ENCODE measurements at regions not wholly inside any gene's neighbourhood (a gene's known extent, or its start where the extent isn't known, plus 50 kb on each side); places are given as distances from the start of the nearest gene placed in this dataset.

DNA sequence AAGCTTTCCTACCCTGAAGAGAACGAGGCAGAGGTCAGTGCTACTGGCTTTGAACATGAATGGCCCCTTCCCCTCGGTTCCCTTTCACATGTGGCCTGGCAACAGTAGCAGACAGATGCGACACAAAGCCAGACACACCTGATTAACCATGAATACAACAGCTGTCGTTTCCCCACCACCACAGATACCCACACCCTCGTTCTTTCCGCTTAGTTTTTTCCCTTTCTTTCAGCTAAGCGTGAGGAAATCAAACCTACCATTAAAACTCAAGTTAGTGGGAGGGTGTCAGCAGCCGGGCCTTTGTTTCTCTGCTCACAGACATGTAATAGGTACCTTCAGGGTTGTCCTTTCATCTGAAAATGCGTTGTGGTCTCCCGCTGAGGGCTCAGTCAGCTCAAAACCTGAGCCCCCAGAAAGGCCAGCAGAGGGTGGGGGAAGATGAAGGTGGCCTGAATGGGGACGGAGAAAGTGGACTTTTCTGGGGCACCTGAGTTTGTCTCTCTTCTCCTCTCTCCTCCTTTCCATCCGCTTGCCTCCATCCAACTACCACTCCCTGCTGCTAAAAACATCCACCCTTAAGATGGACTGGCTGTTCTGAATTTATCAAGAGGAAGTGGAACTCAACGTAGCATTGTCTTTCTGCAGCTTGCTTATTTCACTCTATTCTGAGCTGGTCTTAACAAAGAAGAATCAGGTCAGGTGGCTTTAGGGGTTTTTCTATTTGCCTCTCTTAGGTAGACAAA, 516.6 kb upstream of the JARID2 start:
- Histone ChIP-seq H3K4me3 (ENCODE audit: low read length) (peak overlapping the region; percentile 68), H3K9me2 (replicated peaks; ENCODE audit: control insufficient read depth, low read length) (no peaks in the 10 kb centered on the region), H3K27me3 (ENCODE audit: control insufficient read depth, low read length) (no peaks in the 10 kb centered on the region), H3K9me3 (ENCODE audit: control insufficient read depth, insufficient read depth, low read length) (no peaks in the 10 kb centered on the region), H3K27ac (ENCODE audit: low read depth, low read length) (peak overlapping the region; percentile 94), H3K36me3 (ENCODE audit: control insufficient read depth, low read length) (peaks cover 12% of the 10 kb centered on the region), H3K4me2 (ENCODE audit: low read length) (peak overlapping the region; percentile 91), H4K20me1 (ENCODE audit: control insufficient read depth, insufficient read depth, low read depth, low read length) (no peaks in the 10 kb centered on the region), H3K79me2 (ENCODE audit: control insufficient read depth, low read length) (no peaks in the 10 kb centered on the region), H3K4me1 (ENCODE audit: control insufficient read depth, low read length) (peaks cover 58% of the 10 kb centered on the region), H3F3A (ENCODE audit: control insufficient read depth, insufficient read depth) (peaks cover 13% of the 10 kb centered on the region)
- TF ChIP-seq CTCF (IDR thresholded peaks at IDR 0.05; ENCODE audit: low read depth, low read length, poor library complexity, severe bottlenecking) (no peak), EZH2phosphoT487 (IDR thresholded peaks at IDR 0.05; ENCODE audit: borderline replicate concordance, low read length) (no peak)

DNA sequence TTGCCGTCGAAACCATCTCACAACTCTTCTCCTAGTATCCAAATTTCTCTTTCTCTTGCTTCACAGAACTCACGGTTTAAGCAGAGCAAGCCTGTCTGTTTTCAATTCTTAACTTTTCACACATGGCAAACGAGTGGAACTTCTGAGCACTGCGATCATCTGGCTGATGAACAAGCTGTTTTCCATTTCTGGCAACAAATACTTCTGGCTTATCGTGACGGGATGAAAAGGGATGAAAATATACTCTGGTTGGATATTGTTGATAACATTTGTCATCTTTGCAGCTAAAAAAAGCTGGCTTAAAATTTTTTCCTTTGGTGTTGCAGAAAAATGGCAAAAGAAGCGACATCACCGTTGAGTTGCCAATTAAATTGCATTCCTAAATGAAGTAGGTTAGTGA, 515.2 kb upstream of the JARID2 start:
- TF ChIP-seq CTCF (IDR thresholded peaks at IDR 0.05; ENCODE audit: low read depth, low read length, poor library complexity, severe bottlenecking), result no peak
- TF ChIP-seq EZH2phosphoT487 (IDR thresholded peaks at IDR 0.05; ENCODE audit: borderline replicate concordance, low read length), result no peak
- H3K27ac ChIP-seq (ENCODE audit: low read depth, low read length), result peak overlapping the region; percentile 94
- H3K4me1 ChIP-seq (ENCODE audit: control insufficient read depth, low read length), result peaks cover 72% of the 10 kb centered on the region
- no peaks in the 10 kb centered on the region for H4K20me1 ChIP-seq (ENCODE audit: control insufficient read depth, insufficient read depth, low read depth, low read length)
- no peaks in the 10 kb centered on the region for H3K79me2 ChIP-seq (ENCODE audit: control insufficient read depth, low read length)
- H3K9me2 ChIP-seq (replicated peaks; ENCODE audit: control insufficient read depth, low read length), result no peaks in the 10 kb centered on the region
- peaks cover 12% of the 10 kb centered on the region for H3K36me3 ChIP-seq (ENCODE audit: control insufficient read depth, low read length)
- H3K27me3 ChIP-seq (ENCODE audit: control insufficient read depth, low read length), result no peaks in the 10 kb centered on the region
- peak overlapping the region; percentile 68 for H3K4me3 ChIP-seq (ENCODE audit: low read length)
- H3K9me3 ChIP-seq (ENCODE audit: control insufficient read depth, insufficient read depth, low read length), result no peaks in the 10 kb centered on the region
- peak overlapping the region; percentile 91 for H3K4me2 ChIP-seq (ENCODE audit: low read length)
- H3F3A ChIP-seq (ENCODE audit: control insufficient read depth, insufficient read depth), result peaks cover 13% of the 10 kb centered on the region

GRCh38 chr6:14731611-14732010, 514.3 kb upstream of the JARID2 start:
- TF ChIP-seq EZH2phosphoT487 (IDR thresholded peaks at IDR 0.05; ENCODE audit: borderline replicate concordance, low read length), result no peak
- no peak for TF ChIP-seq CTCF (IDR thresholded peaks at IDR 0.05; ENCODE audit: low read depth, low read length, poor library complexity, severe bottlenecking)
- Histone ChIP-seq H3K27me3 (ENCODE audit: control insufficient read depth, low read length) (no peaks in the 10 kb centered on the region), H3F3A (ENCODE audit: control insufficient read depth, insufficient read depth) (peaks cover 13% of the 10 kb centered on the region), H3K4me2 (ENCODE audit: low read length) (no peak overlapping the region), H3K4me3 (ENCODE audit: low read length) (no peak overlapping the region), H3K27ac (ENCODE audit: low read depth, low read length) (no peak overlapping the region), H3K9me2 (replicated peaks; ENCODE audit: control insufficient read depth, low read length) (no peaks in the 10 kb centered on the region), H3K36me3 (ENCODE audit: control insufficient read depth, low read length) (peaks cover 12% of the 10 kb centered on the region), H3K9me3 (ENCODE audit: control insufficient read depth, insufficient read depth, low read length) (no peaks in the 10 kb centered on the region), H4K20me1 (ENCODE audit: control insufficient read depth, insufficient read depth, low read depth, low read length) (no peaks in the 10 kb centered on the region), H3K79me2 (ENCODE audit: control insufficient read depth, low read length) (no peaks in the 10 kb centered on the region), H3K4me1 (ENCODE audit: control insufficient read depth, low read length) (peaks cover 69% of the 10 kb centered on the region)
